Activated naive CD4-positive, alpha-beta T cell treated with anti-CD3 and anti-CD28 coated beads, Interleukin-2, amount 50 U/mL, for 16 hours (primary cell): ENCODE measurements at regions not wholly inside any gene's neighbourhood (a gene's known extent, or its start where the extent isn't known, plus 50 kb on each side); places are given as distances from the start of the nearest gene placed in this dataset.

Experiments
- DNase-seq: peaks from one replicate; pipeline ENCODE4 v3.0.0-alpha.2; 2020

DNA sequence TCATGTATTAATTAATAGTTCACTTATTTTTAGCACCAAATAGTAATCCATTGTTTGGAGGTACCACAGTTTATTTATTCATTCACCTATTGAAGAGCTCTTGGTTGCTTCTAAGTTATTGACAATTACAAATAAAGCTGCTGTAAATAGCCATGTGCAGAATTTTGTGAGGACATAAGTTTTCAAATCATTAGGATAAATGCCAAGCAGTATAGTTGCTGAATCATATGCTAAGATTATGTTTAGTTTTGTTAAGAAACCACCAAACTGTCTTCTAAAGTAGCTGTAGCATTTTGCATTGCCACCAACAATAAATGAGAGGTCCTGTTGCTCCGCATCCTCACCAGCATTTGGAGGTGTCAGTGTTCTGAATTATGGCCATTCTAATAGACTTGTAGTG is 2126.8 kb downstream of the PCDH9 start:
- no peak for DNase-seq

DNA sequence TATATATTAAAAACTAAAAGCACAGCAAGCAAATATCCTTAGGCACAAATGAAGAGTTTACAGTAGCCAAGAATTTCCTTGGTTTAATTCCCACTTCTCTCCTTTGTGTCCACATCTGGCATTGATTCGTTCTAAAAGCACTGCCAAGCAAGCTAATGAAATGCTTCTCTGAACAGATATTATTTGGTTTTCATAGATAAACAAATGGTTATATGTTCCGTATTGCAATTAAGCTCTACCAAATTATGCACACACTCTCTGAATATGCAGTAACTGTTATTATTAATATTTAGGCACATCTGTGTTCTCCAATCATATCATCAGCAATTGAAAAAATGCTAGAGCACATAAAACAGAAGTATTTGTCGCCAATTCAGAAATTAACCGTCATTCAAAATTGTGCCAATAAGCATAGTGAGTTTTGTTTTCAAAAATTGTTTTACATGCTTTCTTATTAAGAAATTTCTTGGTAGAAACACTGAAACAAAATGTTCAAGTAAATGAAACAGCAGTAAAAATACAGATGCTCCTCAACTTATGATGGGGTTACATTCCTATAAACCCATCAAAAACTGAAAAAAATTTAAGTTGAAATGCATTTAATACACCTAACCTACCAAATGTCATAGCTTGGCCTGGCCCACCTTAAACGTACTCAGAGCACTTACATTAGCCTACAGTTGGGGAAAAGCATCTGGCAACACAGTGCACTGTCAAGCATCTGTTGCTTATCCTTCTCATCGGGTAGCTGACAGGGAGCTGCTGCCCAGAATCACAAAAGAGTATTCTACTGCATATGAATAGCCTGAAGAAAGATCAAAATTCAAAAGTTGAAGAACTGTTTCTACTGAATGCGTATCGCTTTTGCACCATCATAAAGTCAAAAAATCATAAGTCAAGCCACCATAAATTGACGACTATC is 2134.7 kb downstream of the PCDH9 start:
- no peak for DNase-seq

DNA sequence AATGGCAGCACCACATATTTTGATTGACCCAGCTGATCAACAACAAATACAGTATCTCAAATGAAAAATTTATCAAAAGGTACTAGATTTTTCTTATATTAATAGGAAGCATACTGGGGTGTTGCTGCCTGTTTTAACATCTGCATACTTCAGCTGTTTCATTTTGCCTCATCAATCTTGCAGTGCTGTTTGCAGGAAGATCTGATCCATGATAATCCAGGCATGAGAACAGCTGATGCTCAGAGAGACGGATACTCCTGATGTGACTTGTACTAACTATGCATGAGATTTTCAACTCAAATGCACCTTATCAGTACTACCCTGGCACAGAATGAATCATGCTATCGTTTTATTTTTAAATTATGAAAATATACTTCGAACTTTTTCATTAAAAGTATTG is 2136.8 kb downstream of the PCDH9 start:
- no peak for DNase-seq

DNA sequence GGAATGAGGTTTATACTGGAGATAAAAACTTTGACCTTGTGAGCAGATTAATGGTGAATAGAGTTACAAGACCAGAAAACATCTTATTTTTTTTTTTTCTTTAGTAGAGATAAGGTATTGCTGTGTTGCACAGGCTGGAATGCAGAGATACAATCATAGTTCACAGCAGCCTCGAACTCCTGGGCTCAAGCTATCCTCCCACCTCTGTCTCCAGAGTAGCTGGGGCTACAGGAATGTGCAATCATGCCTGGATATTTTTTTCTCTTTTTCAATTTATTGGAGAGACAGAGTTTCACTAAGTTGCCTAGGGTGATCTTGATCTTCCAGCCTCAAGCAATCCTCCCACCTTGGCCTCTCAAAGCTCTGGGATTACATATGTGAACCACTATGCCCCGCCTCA is 2139.1 kb downstream of the PCDH9 start:
- DNase-seq = no peak

DNA sequence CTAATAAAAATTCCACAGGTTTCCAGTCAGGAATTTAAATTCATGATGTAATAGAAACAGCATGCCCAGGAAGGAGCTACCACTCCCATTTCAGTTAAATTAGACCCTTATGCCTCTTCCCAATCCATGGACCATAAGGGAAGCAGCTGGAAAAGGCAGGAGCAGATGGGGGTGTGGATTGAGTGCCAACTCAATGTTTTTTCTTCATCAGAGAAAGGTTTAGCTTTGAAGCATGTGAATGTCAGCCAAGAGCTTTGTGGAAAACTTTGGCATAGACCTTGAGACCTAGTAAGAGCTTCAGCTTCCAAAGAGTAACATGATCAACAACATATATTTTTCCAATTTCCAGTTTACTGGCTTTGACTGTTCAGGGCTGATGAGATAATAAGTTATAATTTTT is 2139.9 kb downstream of the PCDH9 start:
- DNase-seq = no peak

DNA sequence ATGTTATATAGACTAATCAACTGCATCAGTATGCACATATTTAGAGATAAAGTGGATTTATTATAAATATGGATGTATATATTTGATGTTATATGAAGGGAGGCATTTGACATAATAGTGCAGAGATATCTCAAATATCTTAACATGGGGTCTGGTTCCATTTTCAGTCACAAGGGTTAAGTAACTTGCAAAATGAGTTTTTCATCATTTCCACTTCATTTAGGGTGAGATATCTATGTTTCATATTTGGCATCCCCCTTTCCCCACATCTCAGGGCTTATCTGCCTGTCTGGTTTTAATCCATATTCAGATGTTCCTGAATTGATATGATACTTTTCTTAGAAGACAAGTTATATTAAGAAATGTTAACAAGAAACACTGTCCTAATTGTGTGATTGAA is 2141.2 kb downstream of the PCDH9 start:
- DNase-seq = no peak

DNA sequence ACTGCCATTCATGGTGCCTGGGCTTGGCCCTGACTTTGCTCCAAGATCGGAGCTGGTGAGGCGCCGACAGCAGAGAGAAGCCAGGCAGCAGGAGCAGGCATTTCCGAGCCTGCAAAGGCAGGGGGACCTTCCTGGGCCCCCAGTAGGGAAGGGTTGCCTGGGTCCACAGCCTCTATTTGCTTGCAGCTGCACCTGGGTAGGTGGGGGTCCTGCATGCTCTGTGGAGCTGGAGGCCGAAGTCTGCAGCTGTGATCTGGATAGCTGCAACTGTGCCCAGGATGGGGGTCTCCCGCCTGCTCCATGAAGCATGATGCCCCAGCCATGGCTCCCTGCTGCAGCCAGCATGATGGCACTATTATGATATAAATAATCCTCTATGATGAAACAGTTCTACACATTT is 2144.2 kb downstream of the PCDH9 start:
- DNase-seq = no peak

DNA sequence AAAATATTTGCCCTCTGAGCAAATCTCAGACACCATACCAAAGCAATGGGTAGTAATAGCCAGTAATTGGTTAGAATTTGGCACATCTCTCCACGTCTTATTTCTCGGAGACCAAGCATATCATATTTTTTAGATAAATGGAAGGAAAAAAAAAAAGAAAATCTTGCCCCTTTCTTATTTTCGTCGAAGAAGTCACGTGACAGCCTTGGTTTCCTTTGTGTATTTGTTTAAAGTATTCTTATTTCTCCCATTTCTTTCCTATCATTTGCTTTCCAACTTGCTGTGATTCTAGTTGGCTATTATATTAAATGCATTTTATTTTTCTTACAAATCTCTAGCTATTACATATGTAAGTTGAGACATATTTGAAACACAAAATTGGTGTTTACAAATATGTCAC is 2155.9 kb downstream of the PCDH9 start:
- DNase-seq = no peak

DNA sequence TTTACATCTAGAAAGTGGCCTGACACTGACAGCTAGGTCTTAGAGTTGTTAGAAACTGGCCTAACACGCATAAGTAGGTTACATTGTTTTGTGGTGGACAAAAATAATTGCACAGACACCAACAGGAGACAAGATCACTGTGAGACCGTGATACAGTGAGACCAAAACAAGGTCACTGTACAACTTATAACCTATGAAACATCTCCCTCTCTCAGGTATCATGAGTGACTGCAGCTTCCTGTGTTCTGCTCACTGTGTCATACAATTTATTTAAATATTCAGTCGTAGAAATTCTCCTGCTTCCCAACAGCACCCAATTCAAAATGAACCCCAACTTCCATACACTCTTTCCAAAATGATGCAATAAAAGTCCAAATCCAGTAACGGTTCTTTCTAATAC is 2165.2 kb downstream of the PCDH9 start:
- DNase-seq = no peak

DNA sequence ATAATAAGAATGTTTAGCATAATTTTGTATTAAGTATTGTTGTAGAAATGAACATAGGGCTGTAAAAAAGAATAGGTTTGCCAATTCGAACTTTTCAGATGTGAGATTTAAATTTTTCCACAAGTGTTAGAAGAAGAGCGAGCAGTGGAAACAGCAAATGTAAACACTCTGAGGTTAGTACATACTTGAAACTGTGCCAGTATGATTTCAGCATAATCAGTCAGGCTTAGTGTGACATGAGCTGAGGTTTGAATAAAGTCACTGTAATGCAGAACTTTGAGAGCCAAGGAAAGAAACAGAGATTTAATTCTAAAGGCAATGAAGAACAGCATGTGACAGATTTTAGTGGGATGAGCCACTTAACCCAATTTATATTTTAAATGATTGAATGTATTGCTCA is 2166.4 kb downstream of the PCDH9 start:
- DNase-seq = no peak

DNA sequence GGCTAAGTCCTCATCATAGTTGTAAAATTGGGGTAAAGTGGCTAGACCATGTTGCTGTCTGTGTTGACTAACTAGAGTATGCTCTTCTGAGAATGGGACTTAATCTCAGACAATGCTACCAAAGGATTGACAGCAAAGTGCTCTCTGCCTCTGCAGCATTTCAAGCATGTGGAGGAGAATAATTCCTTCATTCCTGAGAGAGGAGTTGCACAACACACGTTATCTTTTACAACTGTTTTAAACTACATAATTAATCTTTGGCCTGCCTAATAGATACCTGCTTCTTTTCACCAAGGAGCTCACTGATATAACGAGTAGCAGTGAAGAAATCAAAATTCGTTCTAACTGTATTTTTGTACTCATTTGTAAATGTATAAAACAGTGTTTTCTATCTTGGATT is 2172.2 kb downstream of the PCDH9 start:
- DNase-seq = no peak

DNA sequence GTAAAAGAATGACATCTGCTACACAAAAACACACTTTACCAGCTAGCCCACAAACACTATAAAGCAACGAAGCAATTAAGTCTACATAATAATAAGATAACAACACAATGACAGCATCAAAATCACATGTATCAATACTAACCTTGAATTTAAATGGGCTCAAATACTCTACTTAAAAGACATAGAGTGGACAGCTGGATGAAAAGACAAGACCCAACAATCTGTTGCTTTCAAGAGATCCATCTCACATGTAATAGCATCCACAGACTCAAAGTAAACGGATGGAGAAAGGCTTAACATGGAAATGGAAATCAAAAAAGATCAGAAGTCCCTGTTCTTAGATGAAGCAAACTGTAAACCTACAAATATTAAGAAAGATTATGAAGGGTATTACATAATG is 2175.9 kb downstream of the PCDH9 start:
- no peak for DNase-seq

DNA sequence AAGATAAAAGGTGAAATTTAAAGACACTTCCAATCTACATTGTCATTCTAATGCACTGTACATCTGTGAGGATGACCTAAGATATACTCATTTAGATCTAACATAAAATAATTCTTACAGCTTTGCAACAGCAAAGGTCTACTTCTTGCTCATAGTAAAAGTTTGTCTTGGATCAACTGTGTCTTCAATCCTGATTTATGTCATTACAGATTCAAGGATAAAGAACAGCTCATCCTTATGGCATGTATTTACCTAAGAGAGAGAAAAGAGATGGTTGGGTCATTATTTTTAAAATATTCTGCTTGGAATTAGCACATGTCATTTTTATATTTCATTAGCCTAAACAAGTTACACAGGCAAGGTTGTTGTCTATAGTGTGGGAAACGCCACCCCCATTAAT is 2193.1 kb downstream of the PCDH9 start:
- DNase-seq = no peak

DNA sequence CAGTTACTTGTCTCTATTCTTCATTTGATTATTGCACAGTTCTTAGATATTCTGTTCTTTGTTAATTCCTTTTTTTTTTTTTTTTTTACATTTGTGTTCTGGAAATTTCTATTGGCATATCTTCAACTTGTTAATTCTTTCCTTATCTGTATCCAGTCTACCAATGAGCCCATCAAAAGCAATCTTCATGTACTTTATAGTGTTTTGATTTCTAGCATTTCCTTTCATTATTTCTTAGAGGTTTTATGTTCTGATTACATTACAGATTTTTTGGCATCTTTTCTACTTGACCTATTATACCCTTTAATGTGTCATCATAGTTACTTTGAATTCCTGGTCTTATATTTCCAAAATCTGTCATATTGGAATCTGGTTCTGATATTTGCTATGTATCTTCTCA is 2194.8 kb downstream of the PCDH9 start:
- DNase-seq = no peak

DNA sequence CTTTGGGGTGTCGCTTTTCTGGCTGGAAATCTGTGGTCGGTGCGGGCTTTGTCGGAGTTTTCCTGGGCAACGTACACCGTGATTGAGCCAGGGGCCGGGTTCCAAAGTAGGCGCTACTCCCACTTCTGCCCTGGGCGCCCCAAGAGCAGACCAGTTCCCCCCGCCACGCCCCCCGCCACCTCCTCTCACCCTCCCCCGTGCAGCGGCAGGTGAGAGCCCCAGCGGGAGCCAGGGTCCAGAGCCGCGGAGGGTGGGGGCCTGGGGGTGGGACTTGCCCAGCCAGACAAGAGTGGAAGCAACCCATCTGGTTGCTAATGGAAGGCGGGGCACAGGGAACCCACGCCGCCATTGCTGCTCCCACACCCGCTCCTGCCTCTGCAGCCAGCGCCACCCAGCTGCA is 2195.9 kb downstream of the PCDH9 start:
- no peak for DNase-seq

DNA sequence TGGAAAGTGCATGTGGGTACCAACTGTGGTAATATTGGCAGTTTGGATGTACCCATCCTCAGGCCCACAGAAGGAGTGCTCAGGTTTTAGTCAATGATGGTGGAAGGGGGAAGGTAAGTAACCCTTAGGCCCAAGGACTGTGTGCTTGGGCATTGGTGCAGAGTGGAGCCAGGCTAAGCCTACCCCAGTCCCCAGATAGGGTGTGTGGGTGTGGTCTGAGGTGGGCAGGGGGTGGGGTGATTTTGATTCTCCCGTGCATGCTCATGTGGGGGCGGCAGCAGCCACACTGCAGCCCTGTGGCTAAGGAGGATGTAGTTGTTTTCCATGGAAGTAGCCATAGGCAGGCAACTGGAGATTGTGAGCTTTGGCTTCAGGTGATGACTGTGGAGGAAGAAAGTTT is 2197.3 kb downstream of the PCDH9 start:
- no peak for DNase-seq

DNA sequence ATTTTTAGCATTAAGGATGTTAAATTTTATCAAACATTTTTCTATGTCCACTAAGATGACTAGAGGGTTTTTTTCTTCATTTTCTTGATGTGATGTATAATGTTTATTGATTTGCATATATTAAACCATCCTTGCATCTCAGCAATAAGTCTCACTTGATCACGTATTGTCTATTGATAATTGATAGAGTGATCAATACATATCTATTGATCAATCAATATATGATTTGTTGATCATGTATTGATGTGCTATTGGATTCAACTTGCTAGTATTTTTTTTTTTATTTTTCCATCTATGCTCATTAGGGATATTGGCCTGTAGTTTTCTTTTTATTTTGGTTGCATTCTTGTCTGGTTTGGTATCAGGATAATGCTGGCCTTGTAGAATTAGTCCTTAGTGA is 2202.0 kb downstream of the PCDH9 start:
- no peak for DNase-seq

DNA sequence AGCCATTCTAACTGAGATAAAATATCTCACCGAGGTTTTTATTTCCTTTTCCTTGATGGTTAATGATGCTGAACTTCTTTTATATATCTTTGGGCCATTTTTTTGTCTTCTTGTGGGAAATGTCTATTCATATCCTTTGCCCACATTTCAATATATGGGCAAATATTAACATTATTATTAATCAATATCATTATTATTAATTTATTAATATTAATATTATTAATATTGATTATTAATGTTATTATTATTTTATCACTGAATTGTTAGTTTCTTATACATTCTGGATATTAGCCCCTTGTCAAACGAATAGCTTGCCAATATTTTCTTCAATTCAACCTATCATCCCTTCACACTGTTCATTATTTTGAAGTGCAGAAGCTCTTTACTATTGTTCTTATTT is 2203.6 kb downstream of the PCDH9 start:
- DNase-seq = no peak

DNA sequence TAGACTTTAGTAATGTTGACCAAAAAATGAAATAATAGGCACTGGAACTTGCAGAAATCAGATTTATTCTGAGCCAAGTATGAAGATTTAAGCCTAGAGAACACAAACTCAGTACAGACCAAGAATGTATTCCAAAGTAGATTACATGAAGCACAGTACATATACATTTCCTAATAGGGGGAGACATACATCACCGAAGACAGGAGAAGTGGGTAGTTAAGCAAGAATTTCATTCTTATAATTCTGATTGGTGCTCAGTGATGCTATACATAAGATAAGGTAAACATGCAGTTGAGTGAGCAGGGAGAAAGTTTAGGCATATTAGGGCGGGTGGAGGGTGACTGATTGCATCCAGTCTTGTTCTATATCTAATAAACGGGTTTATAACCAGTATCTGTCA is 2218.8 kb downstream of the PCDH9 start:
- DNase-seq = no peak

DNA sequence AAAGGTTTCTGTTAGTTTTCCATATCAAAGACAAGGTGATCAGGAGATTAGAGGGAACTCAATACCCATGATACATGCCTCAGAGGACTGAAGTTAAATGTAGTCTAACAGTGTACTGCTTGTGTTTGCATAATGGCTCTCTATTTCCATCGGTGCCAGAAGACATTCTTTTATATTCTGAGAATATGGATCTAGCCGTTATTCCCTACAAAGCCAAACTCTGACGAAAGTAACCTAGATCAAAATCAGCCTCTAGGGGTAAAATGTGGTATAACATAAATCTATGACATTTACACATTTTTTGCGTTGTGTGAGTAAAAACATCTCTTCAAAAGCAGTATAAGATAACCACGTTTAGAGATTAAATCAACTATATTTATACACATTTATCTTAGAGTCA is 2232.7 kb downstream of the PCDH9 start:
- no peak for DNase-seq

DNA sequence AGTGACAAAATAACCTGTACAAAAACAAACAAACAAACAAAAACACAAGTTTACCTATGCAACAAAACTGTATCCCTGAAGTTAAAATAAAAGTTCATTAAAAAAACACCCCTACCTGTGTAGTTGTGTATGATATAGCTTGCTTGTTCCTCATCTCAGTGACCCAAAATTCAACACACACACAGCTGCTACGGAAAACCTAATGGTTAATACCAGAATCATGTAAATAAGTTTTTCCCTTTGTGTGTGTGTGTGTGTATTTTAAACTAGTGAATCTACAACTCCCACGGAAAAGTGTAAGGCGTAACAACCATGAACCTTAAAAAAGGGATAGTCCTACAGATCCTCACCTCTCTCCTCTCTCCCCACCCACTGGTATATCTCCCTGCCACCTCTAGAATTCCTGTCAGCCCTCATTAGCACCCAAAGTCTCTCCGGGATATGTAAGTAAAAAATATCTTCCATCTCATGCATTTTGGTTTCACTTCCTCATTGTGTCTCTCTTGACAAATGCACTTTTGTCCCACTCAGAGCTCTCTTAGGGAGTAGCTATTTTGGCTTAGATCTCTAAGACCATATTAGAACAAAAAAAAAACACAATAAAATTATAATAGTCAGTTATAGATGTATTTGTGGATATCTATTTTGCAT is 2236.5 kb downstream of the PCDH9 start:
- no peak for DNase-seq

DNA sequence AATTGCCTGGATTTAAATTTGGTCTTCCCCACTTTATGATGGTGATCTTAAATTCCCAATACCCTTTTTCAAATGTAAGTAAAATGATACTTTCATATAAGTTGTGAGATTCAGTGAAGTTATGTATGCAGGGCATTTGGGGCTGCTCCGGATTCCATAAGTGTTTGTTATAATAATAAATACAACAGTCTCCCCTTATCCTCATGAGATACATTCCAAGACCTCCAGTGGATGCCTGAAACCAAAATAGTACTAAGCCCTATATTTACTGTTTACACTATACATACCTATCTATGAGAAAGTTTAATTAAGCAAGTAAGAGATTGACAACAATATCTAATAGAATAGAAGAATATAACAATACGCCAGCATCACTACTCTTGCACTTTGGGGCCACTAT is 2237.8 kb downstream of the PCDH9 start:
- no peak for DNase-seq

DNA sequence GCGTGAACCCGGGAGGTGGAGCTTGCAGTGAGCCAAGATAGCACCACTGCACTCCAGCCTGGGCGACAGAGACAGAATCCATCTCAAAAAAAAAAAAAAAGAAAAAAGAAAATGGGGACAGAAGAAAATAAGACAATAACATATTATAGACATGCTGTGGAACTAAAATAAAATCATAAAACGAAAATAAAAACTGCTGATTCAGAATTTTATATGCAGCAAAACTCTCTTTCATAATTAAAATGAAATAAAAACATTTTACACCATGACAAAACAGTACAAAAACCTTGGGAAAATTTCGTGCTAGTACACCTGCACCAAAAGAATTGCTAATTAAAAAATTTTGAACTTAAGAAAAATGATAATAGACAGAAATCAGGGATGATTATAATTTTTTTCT is 2245.1 kb downstream of the PCDH9 start:
- DNase-seq = no peak

DNA sequence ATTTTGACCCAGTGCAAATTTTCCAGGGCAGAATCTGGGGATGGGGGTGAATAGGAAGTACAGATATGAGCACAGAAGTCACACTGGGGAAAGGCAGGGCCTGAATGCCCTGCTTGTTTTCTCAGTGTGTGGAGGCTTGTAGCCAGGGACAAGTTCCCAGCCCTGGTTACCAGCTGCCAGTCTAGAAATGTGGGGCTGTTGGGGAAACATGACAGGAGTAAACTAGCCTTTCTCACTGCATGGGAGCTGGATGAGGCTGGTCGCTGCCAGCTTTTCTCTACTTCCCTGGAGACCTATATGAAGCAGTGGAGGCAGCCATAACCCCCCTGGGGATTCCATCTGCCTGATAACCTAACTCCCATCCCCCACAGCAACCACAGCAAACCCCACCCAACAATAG is 2267.7 kb downstream of the PCDH9 start:
- no peak for DNase-seq

DNA sequence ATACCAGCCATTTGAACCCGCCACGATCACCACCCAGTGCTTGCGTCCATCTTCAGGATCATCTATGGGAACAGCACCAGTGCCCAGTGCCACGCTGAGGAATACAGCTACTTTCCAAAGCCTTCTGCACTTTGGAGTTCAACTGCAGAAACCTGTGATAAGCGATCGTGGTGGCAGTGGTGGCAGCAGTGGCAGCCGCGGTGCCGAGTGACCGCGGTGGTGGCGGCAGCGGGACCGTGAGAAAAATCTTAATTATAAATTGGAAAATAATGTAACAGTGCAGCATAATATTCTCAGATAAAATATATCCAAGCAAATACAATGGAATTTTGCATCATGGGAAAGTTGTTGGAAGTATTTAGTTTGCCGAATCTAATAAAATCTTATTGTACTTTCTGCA is 2270.9 kb downstream of the PCDH9 start:
- DNase-seq = no peak
